Sigmoid colon (tissue), 6 donors: ENCODE measurements at regions not wholly inside any gene's neighbourhood (a gene's known extent, or its start where the extent isn't known, plus 50 kb on each side); places are given as distances from the start of the nearest gene placed in this dataset.

ENCODE experiments used
- DNase-seq: peaks from one replicate; pipeline ENCODE4 v3.0.0-alpha.2; 2019
- H3K27ac ChIP-seq, 4 donors: fragments of 200-600 bp; sonication (generic); one replicate each; pipeline ENCODE4 v1.5.1; 2016 to 2019; ENCODE audit warnings: mild to moderate bottlenecking in 1 of 4
- H3K27me3 ChIP-seq, 3 donors: fragments of 200-600 bp; sonication (generic); one replicate each; pipeline ENCODE4 v1.5.1; 2019; ENCODE audit warnings: mild to moderate bottlenecking in 1 of 3
- H3K36me3 ChIP-seq, 4 donors: fragments of 200-600 bp; sonication (generic); one replicate each; pipeline ENCODE4 v1.5.1; 2016 to 2019
- H3K4me1 ChIP-seq, 4 donors: fragments of 200-600 bp; sonication (generic); one replicate each; pipeline ENCODE4 v1.5.1; 2017 to 2019
- H3K4me3 ChIP-seq, 4 donors: fragments of 200-600 bp; sonication (generic); one replicate each; pipeline ENCODE4 v1.5.1; 2017 to 2019; ENCODE audit warnings: mild to moderate bottlenecking in 2 of 4, moderate library complexity in 1 of 4
- H3K9me3 ChIP-seq, 4 donors: fragments of 200-600 bp in 3 of 4; sonication (generic) in 3 of 4; one replicate each; pipeline versions ENCODE4 v1.5.1 to v1.6.1; 2013 to 2019
- CTCF ChIP-seq, 4 experiments: fragments of 450-650 bp in 3 of 4; fragments of 200-600 bp in 1 of 4; IDR thresholded peaks; one replicate each; pipeline ENCODE4 v1.5.1; 2016 to 2019; ENCODE audit warnings: antibody characterized with exemption in 4 of 4, mild to moderate bottlenecking in 3 of 4, moderate library complexity in 2 of 4
- EP300 ChIP-seq, 4 donors: sonication (generic); formaldehyde crosslinking; IDR thresholded peaks; one replicate each; pipeline ENCODE4 v1.6.1; 2017; ENCODE audit warnings: antibody characterized with exemption in 4 of 4
- POLR2A ChIP-seq, 2 donors: fragments of 450-650 bp; IDR thresholded peaks; one replicate each; pipeline ENCODE4 v1.6.1; 2016; ENCODE audit warnings: antibody characterized with exemption in 2 of 2, mild to moderate bottlenecking in 2 of 2, moderate library complexity in 2 of 2
- POLR2AphosphoS5 ChIP-seq, 4 donors: sonication (generic); formaldehyde crosslinking; IDR thresholded peaks; one replicate each; pipeline ENCODE4 v1.6.1; 2017; ENCODE audit warnings: antibody characterized with exemption in 4 of 4
- WGBS, 2 donors: extraction: QIAGEN DNeasy Blood & Tissue Kit; methylation state at CpG; one replicate each; pipeline ENCODE4 v1.1.7; 2013; 5-methylcytosine and 5-hydroxymethylcytosine counted together
- intact Hi-C: fragments of 100-400 bp; cut with DNase I; formaldehyde crosslinking; loops from one replicate; pipeline ENCODE4 v1.15.1; 2023
- donor health status: healthy with polysubstance abuse.
- donor health status: healthy.

- intact Hi-C loops, result no loop called here
- no peak overlapping the region for H3K27ac ChIP-seq
- peaks cover 0 to 13% (median 0%) of the 10 kb centered on the region in 4 donors for H3K4me1 ChIP-seq
- H3K9me3 ChIP-seq, result no peaks in the 10 kb centered on the region
- TF ChIP-seq CTCF (IDR thresholded peaks at IDR 0.05) (no peak), POLR2AphosphoS5 (IDR thresholded peaks at IDR 0.05) (no peak), EP300 (IDR thresholded peaks at IDR 0.05) (no peak), POLR2A (IDR thresholded peaks at IDR 0.05) (no peak)
- no peaks in the 10 kb centered on the region for H3K27me3 ChIP-seq
- DNase-seq, result no peak
- no peaks in the 10 kb centered on the region for H3K36me3 ChIP-seq
- no peak overlapping the region for H3K4me3 ChIP-seq
Observed at GRCh38 chr18:55093808-55094207, 134.5 kb upstream of the CCDC68 start.

- no peak overlapping the region for H3K27ac ChIP-seq
- no peaks in the 10 kb centered on the region for H3K27me3 ChIP-seq
- H3K4me3 ChIP-seq, result no peak overlapping the region
- no peaks in the 10 kb centered on the region for H3K36me3 ChIP-seq
- H3K9me3 ChIP-seq, result no peaks in the 10 kb centered on the region
- peaks cover 0 to 13% (median 0%) of the 10 kb centered on the region in 4 donors for H3K4me1 ChIP-seq
- DNase-seq, result no peak
- TF ChIP-seq EP300 (IDR thresholded peaks at IDR 0.05) (no peak), CTCF (IDR thresholded peaks at IDR 0.05) (no peak), POLR2A (IDR thresholded peaks at IDR 0.05) (no peak), POLR2AphosphoS5 (IDR thresholded peaks at IDR 0.05) (no peak)
- intact Hi-C loops, result no loop called here
Observed at GRCh38 chr18:55093295-55093694, 134.0 kb upstream of the CCDC68 start.

- Histone ChIP-seq H3K27me3 (no peaks in the 10 kb centered on the region), H3K27ac (no peak overlapping the region), H3K36me3 (no peaks in the 10 kb centered on the region), H3K4me3 (no peak overlapping the region), H3K9me3 (no peaks in the 10 kb centered on the region), H3K4me1 (peaks cover 0 to 4% (median 0%) of the 10 kb centered on the region in 4 donors)
- WGBS, 2 donors, result 92 to 93% methylated on average over 4 of the region's 4 CpGs
- no peak for DNase-seq
- TF ChIP-seq CTCF (IDR thresholded peaks at IDR 0.05), result no peak
- no peak for TF ChIP-seq POLR2A (IDR thresholded peaks at IDR 0.05)
- TF ChIP-seq POLR2AphosphoS5 (IDR thresholded peaks at IDR 0.05), result no peak
- TF ChIP-seq EP300 (IDR thresholded peaks at IDR 0.05), result no peak
- intact Hi-C loops, result no loop called here
Observed at GRCh38 chr18:55092166-55092565, 132.9 kb upstream of the CCDC68 start.

DNA sequence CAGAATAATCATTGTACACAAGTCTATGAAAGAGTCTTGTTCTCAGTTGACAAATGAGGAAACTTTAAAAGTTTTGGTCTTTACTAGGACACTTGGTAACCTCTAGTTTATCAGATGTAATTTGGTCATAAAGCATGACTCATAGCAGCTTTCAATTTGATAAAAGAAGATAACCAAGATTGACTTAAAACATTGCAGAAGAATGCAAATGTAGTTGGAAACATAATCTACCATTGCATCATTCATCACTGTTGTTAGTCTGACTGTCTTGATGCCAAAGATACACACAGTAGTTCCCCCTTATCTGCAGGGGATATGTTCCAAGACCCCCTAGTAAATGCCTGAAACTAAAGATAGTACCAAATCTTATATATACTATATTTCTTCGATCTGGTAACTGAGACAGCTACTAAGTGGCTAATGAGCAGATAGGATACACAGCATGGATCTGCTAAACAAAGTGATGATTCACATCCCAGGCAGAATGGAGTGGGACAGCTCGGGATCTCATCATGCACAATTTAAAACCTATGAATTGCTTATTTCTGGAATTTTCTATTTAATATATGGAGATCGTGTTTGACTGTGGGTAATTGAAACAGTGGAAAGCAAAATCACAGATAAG is 131.4 kb upstream of the CCDC68 start:
- no peak overlapping the region for H3K27ac ChIP-seq
- 57 to 70% methylated on average over 3 of the region's 3 CpGs for WGBS, 2 donors
- TF ChIP-seq POLR2AphosphoS5 (IDR thresholded peaks at IDR 0.05) (no peak), POLR2A (IDR thresholded peaks at IDR 0.05) (no peak), CTCF (IDR thresholded peaks at IDR 0.05) (no peak), EP300 (IDR thresholded peaks at IDR 0.05) (no peak)
- H3K4me3 ChIP-seq, result no peak overlapping the region
- H3K4me1 ChIP-seq, result no peaks in the 10 kb centered on the region
- no peaks in the 10 kb centered on the region for H3K27me3 ChIP-seq
- no peak for DNase-seq
- H3K9me3 ChIP-seq, result no peaks in the 10 kb centered on the region
- intact Hi-C loops, result no loop called here
- H3K36me3 ChIP-seq, result no peaks in the 10 kb centered on the region

GRCh38 chr18:55089610-55090009 is 130.3 kb upstream of the CCDC68 start:
- intact Hi-C loops, result no loop called here
- TF ChIP-seq CTCF (IDR thresholded peaks at IDR 0.05) (no peak), POLR2A (IDR thresholded peaks at IDR 0.05) (no peak), EP300 (IDR thresholded peaks at IDR 0.05) (no peak), POLR2AphosphoS5 (IDR thresholded peaks at IDR 0.05) (no peak)
- Histone ChIP-seq H3K36me3 (no peaks in the 10 kb centered on the region), H3K4me3 (no peak overlapping the region), H3K27ac (no peak overlapping the region), H3K27me3 (no peaks in the 10 kb centered on the region), H3K4me1 (no peaks in the 10 kb centered on the region), H3K9me3 (no peaks in the 10 kb centered on the region)
- no peak for DNase-seq
- WGBS, 2 donors, result 50 to 73% methylated on average over 3 of the region's 3 CpGs
